CD1c-positive myeloid dendritic cell (primary cell): ENCODE measurements at regions not wholly inside any gene's neighbourhood (a gene's known extent, or its start where the extent isn't known, plus 50 kb on each side); places are given as distances from the start of the nearest gene placed in this dataset.
A peak's percentile ranks its signal among the peaks of the same experiment; 100 is the strongest.
"Not testable (repeated sequence)": the region's sequence is repeated elsewhere in the genome, so short reads cannot be mapped to it uniquely, and the experiment has no call there.

Source experiments
- DNase-seq: peaks from one replicate; pipeline ENCODE4 v3.0.0-alpha.2; 2016; ENCODE audit errors: extremely low spot score

- DNase-seq = no peak
Measured at GRCh38 chr6:133051240-133051639, 189.9 kb upstream of the EYA4 start.

DNA sequence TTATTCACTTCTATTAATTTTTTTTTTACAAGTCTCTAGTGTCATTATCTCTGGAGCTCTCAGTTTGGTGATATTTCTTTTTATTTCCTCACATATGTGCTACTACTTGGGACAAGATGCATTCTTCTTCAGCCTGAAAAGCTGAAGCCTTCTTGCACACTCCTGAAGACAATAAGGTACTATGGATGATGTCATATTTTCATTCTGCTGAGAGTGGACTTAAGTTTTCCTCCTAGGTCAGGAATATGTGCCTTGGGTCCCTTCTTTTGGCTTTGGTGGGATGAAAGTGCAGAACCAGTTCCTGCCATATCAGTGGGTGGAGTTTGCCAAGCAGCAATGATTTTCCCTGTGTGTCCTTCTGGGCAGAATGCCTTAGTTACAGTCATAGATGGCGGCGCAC lies 188.7 kb upstream of the EYA4 start:
- no peak for DNase-seq

DNA sequence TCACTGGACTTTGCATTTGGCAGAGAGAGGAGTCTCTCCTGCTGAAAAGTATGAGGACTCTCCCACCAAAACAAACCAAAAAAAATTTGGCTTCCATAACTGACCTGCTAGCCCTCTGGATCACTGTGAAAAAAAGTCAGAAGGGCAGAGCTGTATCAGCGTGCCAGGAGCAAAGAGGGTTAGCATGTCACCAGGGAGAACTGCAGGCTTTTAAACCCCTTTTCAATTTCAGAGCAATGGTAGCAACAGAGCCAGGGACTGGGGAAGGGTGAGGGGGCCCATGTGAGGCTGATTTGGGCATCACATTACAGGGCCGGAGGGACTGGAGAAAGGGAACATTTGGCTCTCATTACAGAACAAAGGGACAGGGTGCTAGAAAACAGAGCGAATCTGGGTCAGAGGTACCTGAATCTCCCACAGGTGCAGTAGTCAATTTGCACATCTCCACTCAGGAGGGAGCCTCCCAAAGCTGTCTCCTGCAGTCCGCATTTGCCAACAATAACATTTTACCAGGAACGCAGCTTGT lies 185.7 kb upstream of the EYA4 start:
- no peak for DNase-seq

DNA sequence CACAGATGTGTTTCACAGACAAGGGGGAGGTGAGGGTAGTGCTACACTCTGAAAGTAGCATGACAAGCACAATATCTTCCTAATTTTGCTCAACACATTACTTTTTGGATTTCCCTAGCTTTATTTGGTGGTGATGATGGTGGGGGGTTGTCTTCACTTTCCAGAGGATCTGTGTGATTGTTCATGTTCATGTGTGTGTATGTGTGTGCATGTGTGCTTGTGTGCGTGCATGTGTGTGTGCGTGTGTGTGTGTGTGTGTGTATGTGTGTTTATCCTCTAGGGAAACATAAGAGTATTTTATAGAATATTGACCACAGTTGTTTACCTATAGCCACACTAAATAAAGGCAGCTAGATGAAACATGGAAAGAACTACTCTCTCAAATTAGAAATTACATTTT lies 183.8 kb upstream of the EYA4 start:
- DNase-seq = no peak

DNA sequence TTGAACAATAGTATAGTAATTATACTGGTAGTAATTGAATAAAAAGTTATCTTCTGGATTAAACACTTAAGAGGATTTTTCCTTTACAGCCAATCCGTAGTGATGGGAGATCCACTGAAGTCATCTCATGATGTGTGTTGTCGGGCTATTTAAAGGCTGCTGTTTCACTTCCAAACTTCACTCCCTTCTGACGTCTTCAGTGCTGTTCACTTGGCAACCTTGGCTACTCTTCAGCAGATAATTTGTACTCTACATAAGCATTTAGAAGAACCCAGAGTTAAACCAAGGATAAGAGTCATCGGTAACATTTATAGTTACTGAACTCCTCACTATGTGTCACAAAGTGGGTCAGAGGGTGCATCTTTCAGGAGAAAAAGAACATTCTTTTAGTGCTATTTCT lies 179.1 kb upstream of the EYA4 start:
- DNase-seq = peak; percentile 19

- DNase-seq = peak; percentile 32
Measured at GRCh38 chr6:133062696-133063306, 178.4 kb upstream of the EYA4 start.

- DNase-seq = no peak
Measured at GRCh38 chr6:133067960-133068359, 173.2 kb upstream of the EYA4 start.

GRCh38 chr6:133070410-133071043 lies 170.6 kb upstream of the EYA4 start:
- no peak for DNase-seq

- DNase-seq = no peak
Measured at GRCh38 chr6:133079901-133080300, 161.3 kb upstream of the EYA4 start.

DNA sequence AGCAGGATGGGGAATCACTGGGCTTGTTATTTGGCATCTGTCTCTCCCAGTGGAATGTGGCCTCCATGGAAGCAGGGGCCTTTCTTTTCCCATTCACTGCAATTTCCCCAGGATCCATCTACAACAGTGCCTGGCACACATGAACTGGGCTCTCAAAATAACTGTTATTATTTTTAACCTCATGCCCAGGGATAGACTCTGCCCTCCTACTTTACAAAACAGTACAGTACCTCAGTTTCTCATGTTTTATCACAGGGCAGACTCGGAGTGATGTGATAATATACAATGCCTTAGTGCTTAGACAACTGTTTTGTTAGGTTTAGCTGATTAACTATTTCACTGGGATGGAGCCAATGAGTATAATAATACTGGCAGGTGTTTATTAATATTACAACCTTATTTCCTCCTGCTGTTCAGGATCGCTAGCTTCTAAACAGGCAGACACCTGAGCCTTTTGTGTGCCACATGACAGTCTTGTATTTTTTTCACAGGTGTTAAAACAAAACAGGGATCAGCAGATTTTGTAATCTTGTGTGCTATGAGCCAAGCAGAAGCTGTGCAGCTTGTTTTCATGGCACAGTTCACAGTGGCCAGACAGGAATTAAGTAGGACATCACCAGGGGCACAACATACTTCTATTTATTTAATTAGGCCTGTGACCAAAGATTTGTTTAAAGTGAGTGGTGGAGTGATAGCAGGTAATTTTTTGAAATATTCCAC lies 157.7 kb upstream of the EYA4 start:
- DNase-seq = no peak

DNA sequence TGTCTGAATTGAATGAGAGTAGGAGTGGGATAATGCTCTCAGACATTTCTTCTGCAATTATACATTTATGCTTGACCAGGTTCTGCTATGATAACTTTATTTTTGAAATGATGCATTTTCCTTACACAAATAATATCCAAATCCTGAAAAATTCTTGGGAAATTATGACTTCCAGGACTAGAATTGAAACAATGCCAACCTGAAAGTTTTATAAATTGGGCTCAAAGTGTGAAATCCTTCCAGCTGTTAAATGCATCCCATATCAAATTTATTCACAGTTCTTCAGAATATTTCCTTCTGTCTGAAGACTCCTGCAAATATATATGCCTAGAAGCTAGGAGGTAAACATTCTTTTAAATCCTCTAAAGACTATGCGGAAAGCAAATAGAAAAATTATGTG lies 155.7 kb upstream of the EYA4 start:
- DNase-seq = no peak

GRCh38 chr6:133085896-133086295 lies 155.3 kb upstream of the EYA4 start:
- no peak for DNase-seq

DNA sequence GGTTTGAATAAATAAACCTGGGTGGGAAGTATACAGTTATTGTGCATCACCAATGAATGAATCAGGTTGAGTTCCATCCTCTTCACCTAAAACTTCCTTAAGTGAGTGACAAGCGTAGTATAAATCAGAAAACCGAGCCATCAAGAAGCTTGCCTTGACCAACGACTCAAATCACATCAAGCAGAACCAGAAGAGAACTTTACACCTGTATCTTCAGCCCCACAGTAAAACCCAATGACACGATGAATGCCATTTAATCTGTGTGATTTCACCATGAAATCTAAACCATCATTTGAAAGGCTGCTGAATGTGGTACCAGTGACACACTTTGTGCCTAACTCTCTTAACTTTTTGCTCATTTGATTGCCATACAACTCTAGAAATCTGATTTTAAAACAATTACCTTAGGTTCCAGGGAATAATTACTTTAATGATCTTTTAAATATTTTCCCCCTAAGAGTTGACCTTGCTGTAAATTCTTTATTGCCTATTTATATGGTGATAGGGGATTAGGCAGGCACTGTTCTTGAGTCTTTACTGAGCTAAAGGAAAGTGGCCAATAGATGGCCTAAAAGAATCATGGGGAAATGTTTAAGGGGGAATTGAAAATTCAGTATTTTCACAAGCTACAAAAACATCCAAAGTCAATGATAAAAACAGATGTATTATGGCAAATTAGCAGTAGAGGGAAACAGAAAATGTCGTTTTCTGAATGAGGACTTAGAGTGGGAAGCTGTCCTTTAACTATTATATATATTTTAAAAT lies 152.0 kb upstream of the EYA4 start:
- no peak for DNase-seq

DNA sequence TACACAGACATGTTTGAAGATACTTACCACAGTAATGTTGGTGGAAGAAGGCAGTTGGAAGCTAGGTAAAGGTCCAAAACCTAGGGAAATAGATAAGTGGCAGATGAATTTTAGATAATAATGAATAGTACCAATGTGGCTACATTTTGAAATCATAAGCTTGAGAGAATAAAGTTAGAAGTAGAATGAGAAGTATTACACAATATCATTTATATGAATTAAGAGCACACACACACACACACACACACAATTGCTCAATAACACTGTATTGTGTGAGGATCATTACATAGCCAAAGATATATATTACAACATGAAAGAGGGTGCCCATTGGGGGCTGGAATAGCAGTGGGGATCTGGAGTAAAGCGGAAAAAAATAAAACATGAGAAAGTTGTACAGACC lies 149.0 kb upstream of the EYA4 start:
- no peak for DNase-seq

GRCh38 chr6:133092771-133093170 lies 148.4 kb upstream of the EYA4 start:
- no peak for DNase-seq

DNA sequence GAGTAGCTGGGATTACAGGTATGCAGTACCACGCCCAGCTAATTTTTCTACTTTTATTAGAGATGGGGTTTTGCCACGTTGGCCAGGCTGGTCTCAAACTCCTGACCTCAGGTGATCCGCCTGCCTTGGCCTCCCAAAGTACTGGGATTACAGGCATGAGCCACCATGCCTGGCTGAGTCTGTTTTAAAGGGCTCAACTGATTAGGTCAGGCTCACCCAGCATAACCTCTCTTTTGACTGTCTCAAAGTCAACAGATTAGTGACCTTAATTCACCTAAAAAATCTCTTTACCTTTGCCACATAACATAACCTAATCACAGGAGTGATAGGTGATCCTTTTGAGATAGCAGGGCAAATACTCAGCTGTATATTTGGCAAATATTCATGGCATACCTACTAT lies 147.9 kb upstream of the EYA4 start:
- not testable (repeated sequence) for DNase-seq

DNA sequence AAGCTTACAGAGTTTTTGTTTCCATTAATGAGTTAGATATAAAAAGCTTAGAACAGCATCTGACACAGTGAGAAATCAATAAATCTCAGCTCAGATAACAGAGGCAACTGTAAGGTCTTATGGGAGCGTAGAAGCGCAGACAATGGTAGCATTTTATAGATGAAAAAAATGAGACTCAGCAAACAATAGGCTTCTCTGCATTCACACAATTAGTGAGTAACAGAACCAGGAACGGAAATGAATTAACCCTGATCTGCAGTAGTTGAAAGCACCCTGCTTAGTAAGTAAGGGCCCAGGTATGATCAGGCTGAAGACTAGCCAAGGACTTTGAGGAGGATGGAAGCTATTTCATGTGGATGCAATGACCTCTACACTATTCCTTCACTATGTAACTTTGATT lies 147.2 kb upstream of the EYA4 start:
- no peak for DNase-seq

DNA sequence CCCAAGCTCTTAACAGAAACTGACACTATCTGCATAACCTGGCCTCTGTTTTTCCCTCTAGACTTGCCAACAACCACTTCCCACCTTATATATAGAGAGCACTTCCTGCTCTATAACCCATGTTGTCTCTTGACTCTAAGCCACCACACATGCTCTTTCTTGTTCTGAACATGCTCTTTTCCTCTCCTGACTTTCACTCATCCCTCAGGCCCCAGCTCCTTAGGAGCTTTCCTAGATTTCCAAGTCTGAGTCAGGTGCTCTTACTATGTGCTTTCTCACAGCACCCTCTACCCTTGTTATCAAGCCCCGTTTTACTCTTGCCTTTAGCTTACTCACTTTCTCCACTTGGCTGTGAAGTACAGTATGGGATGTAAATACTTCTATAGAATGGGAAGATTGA lies 143.9 kb upstream of the EYA4 start:
- DNase-seq = no peak

DNA sequence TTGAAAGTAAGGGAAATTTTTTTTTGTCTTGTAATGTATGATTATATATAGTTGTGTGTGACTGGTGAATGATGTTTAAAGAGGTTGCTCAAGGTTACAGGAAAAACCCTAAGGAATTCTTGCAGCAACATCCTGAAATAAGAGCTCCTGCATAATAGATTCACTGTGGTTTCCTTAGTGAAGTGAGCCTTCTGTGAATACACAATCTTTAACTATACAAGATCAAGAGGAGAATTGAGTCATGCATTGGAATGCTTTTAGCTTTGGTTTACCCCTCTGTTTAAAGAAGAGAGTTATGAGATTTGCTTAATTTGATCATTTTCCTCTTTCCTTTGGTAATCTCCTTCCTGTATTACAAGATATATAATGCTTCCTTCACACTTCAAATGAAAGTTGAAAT lies 141.6 kb upstream of the EYA4 start:
- no peak for DNase-seq

DNA sequence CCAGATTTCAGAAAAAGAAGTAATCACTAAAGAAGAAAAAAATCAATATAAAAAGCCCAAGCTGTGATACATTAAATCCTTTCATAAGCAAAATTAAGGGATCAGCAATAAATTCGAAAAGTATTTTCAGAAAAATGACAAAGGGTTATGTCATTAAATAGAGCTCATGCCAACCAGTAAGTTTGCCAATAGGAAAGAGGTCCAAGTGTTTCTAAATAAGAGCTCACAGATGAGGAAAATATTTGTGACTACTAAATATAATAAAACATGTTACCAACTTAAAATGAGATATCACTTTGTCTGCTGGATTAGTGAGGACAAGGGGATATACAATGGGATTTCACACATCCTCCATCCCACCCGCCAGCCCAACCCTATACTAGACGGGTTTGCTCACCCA lies 140.3 kb upstream of the EYA4 start:
- DNase-seq = no peak

DNA sequence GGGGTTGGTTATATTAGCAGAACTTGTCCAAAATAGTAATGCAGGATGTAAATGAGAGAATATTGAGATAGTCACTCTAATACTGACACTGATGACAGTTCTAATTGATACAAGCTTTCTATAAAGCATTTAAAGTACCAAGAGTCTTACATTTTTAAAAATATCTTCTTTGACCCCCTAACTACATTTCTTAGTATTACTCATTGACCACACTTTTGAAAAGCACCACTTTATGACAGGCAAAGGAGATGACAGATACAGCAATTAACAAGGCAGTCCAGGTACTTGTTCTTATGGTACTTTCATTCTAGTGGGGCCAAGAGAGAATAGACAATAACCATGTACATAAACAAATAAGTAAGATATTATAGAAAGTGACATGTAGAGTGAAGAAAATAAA lies 139.4 kb upstream of the EYA4 start:
- DNase-seq = no peak

GRCh38 chr6:133106934-133107333 lies 134.2 kb upstream of the EYA4 start:
- no peak for DNase-seq
